SK-N-SH treated with all-trans-retinoic acid at 6 μM for 48 hours (cell line): ENCODE measurements at regions not wholly inside any gene's neighbourhood (a gene's known extent, or its start where the extent isn't known, plus 50 kb on each side); places are given as distances from the start of the nearest gene placed in this dataset.

ENCODE experiments used
- ARNTL ChIP-seq: fragments of 450-650 bp; formaldehyde crosslinking; IDR thresholded peaks from 2 replicates; pipeline ENCODE4 v1.5.0; 2020; ENCODE audit warnings: low read depth, mild to moderate bottlenecking, moderate library complexity, borderline replicate concordance
- BACH2 ChIP-seq: fragments of 250-450 bp; sonication (Bioruptor Pico); IDR thresholded peaks from 2 replicates; pipeline ENCODE4 v1.9.0; 2021; ENCODE audit warnings: mild to moderate bottlenecking, borderline replicate concordance
- CREB5 ChIP-seq: fragments of 250-450 bp; sonication (Bioruptor Pico); IDR thresholded peaks from 2 replicates; pipeline ENCODE4 v1.5.1; 2020; ENCODE audit warnings: low read depth, mild to moderate bottlenecking, moderate library complexity
- GLIS3 ChIP-seq: fragments of 250-450 bp; sonication (Bioruptor Pico); IDR thresholded peaks from 2 replicates; pipeline ENCODE4 v1.5.0; 2020; ENCODE audit warnings: mild to moderate bottlenecking, moderate library complexity
- ISL1 ChIP-seq: fragments of 250-450 bp; sonication (Bioruptor Pico); IDR thresholded peaks from 2 replicates; pipeline ENCODE4 v2.1.2; 2022; ENCODE audit warnings: mild to moderate bottlenecking, moderate library complexity
- PPARA ChIP-seq: fragments of 250-450 bp; sonication (Bioruptor Pico); IDR thresholded peaks from 2 replicates; pipeline ENCODE4 v1.5.0; 2020; ENCODE audit warnings: mild to moderate bottlenecking, borderline replicate concordance
- TSHZ2 ChIP-seq: fragments of 250-450 bp; sonication (Bioruptor Pico); IDR thresholded peaks from 2 replicates; pipeline ENCODE4 v1.5.0; 2020; ENCODE audit warnings: mild to moderate bottlenecking, moderate library complexity
- ZC3H10 ChIP-seq: fragments of 250-450 bp; sonication (Bioruptor Pico); IDR thresholded peaks from 2 replicates; pipeline ENCODE4 v1.5.1; 2021; ENCODE audit warnings: mild to moderate bottlenecking, moderate library complexity
- ZFP3 ChIP-seq: fragments of 250-450 bp; sonication (Bioruptor Pico); IDR thresholded peaks from 2 replicates; pipeline ENCODE4 v1.5.0; 2020; ENCODE audit warnings: mild to moderate bottlenecking, moderate library complexity
- ZFP30 ChIP-seq: fragments of 450-650 bp; formaldehyde crosslinking; IDR thresholded peaks from 2 replicates; pipeline ENCODE4 v1.5.0; 2022; ENCODE audit warnings: mild to moderate bottlenecking, moderate library complexity
- ZNF565 ChIP-seq: fragments of 450-650 bp; formaldehyde crosslinking; conservative IDR thresholded peaks from 2 replicates; pipeline ENCODE4 v1.5.0; 2020; ENCODE audit warnings: low read depth, mild to moderate bottlenecking, moderate library complexity
- ZNF8 ChIP-seq: fragments of 450-650 bp; formaldehyde crosslinking; IDR thresholded peaks from 2 replicates; pipeline ENCODE4 v1.5.0; 2020; ENCODE audit warnings: mild to moderate bottlenecking, moderate library complexity
- TF ChIP-seq, protein P1 (sequence below): fragments of 250-450 bp; sonication (Bioruptor Pico); IDR thresholded peaks from 2 replicates; pipeline ENCODE4 v1.8.0; 2021; ENCODE audit warnings: low read depth, mild to moderate bottlenecking, moderate library complexity, borderline replicate concordance
- TF ChIP-seq, protein P2 (sequence below): fragments of 250-450 bp; sonication (Bioruptor Pico); IDR thresholded peaks from 2 replicates; pipeline ENCODE4 v1.8.0; 2020; ENCODE audit warnings: mild to moderate bottlenecking, moderate library complexity, borderline replicate concordance

DNA sequence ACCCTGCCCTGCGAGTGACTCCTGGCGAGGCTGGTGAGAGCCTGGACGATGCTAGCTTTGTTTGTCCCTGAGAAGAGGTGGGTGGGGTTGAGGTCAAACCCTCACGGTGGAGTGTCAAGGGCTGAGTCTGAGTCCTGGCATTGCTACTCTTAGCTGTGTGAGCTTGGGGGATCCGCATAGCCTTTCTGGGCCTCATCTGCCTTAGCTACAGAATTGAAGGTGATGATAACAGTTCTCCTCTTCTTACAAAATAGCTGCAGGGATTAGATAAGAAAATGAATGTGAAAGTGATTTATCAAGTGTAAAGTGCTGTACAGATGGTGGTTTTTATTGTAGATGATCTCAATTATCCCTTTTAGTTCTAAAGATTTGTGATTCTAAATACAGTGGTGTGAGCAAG, 144.6 kb downstream of the LPIN1 start:
- TF ChIP-seq CREB5 (no peak), GLIS3 (no peak), ZFP30 (CRISPR knock-in tag) (no peak), PPARA (CRISPR knock-in tag) (no peak), ZFP3 (no peak), ARNTL (CRISPR knock-in tag) (no peak), BACH2 (CRISPR knock-in tag) (no peak), ISL1 (CRISPR knock-in tag) (no peak), ZC3H10 (CRISPR knock-in tag) (no peak), TSHZ2 (CRISPR knock-in tag) (no peak), ZNF8 (no peak), ZNF565 (CRISPR knock-in tag) (no peak)
- TF ChIP-seq, protein P1, sequence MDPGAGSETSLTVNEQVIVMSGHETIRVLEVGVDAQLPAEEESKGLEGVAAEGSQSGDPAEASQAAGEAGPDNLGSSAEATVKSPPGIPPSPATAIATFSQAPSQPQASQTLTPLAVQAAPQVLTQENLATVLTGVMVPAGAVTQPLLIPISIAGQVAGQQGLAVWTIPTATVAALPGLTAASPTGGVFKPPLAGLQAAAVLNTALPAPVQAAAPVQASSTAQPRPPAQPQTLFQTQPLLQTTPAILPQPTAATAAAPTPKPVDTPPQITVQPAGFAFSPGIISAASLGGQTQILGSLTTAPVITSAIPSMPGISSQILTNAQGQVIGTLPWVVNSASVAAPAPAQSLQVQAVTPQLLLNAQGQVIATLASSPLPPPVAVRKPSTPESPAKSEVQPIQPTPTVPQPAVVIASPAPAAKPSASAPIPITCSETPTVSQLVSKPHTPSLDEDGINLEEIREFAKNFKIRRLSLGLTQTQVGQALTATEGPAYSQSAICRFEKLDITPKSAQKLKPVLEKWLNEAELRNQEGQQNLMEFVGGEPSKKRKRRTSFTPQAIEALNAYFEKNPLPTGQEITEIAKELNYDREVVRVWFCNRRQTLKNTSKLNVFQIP = no peak
- TF ChIP-seq, protein P2, sequence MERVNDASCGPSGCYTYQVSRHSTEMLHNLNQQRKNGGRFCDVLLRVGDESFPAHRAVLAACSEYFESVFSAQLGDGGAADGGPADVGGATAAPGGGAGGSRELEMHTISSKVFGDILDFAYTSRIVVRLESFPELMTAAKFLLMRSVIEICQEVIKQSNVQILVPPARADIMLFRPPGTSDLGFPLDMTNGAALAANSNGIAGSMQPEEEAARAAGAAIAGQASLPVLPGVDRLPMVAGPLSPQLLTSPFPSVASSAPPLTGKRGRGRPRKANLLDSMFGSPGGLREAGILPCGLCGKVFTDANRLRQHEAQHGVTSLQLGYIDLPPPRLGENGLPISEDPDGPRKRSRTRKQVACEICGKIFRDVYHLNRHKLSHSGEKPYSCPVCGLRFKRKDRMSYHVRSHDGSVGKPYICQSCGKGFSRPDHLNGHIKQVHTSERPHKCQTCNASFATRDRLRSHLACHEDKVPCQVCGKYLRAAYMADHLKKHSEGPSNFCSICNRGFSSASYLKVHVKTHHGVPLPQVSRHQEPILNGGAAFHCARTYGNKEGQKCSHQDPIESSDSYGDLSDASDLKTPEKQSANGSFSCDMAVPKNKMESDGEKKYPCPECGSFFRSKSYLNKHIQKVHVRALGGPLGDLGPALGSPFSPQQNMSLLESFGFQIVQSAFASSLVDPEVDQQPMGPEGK = no peak
